Transverse colon (tissue), 4 donors: ENCODE measurements at regions not wholly inside any gene's neighbourhood (a gene's known extent, or its start where the extent isn't known, plus 50 kb on each side); places are given as distances from the start of the nearest gene placed in this dataset.

ENCODE experiments used
- DNase-seq: peaks from one replicate; pipeline ENCODE4 v3.0.0-alpha.2; 2019
- H3K27ac ChIP-seq, 4 donors: fragments of 200-600 bp; sonication (generic); 2 replicates each; pipeline ENCODE4 v1.5.1; 2016 to 2018; ENCODE audit warnings: inconsistent platforms in 4 of 4
- H3K27me3 ChIP-seq: fragments of 200-600 bp; sonication (generic); 2 replicates; pipeline ENCODE4 v1.5.1; 2017; ENCODE audit warnings: inconsistent platforms
- H3K36me3 ChIP-seq, 4 donors: fragments of 200-600 bp; sonication (generic); 2 replicates each; pipeline ENCODE4 v1.5.1; 2017 to 2019; ENCODE audit warnings: inconsistent platforms in 4 of 4
- H3K4me1 ChIP-seq, 4 donors: fragments of 200-600 bp; sonication (generic); 2 replicates each; pipeline ENCODE4 v1.5.1; 2017 to 2020; ENCODE audit warnings: inconsistent platforms in 4 of 4
- H3K4me3 ChIP-seq, 4 donors: fragments of 200-600 bp; sonication (generic); 1 replicate in 1 of 4; 2 replicates in 3 of 4; pipeline versions ENCODE4 v1.5.1 to v1.6.1; 2017 to 2019; ENCODE audit warnings: inconsistent platforms in 4 of 4
- H3K9me3 ChIP-seq, 2 donors: fragments of 200-600 bp; sonication (generic); 2 replicates each; pipeline ENCODE4 v1.5.1; 2017 to 2019; ENCODE audit warnings: inconsistent platforms in 2 of 2
- EP300 ChIP-seq: sonication (generic); formaldehyde crosslinking; IDR thresholded peaks from one replicate; pipeline ENCODE4 v1.6.1; 2017; ENCODE audit warnings: antibody characterized with exemption, low read depth
- POLR2A ChIP-seq: fragments of 450-650 bp; IDR thresholded peaks from one replicate; pipeline ENCODE4 v1.6.1; 2016; ENCODE audit warnings: antibody characterized with exemption, mild to moderate bottlenecking, moderate library complexity
- POLR2AphosphoS5 ChIP-seq, 3 donors: sonication (generic); formaldehyde crosslinking; IDR thresholded peaks; one replicate each; pipeline ENCODE4 v1.6.1; 2016; ENCODE audit warnings: antibody characterized with exemption in 3 of 3
- WGBS, 2 donors: methylation state at CpG; one replicate each; pipeline ENCODE4 v1.1.5; 2018; ENCODE audit warnings: low coverage in 1 of 2; 5-methylcytosine and 5-hydroxymethylcytosine counted together
- in situ Hi-C, 4 donors: fragments of 200-750 bp; cut with MboI; loops; one replicate each; pipeline versions ENCODE4 v1.15.0 to v1.15.1; 2017; ENCODE audit warnings: low sequenced_read_pairs in 3 of 4, low pct_ligation_motif_present in 1 of 4, low pct_unique_long_range_greater_than_20kb in 1 of 4
- intact Hi-C: fragments of 100-400 bp; cut with DNase I; formaldehyde crosslinking; loops from one replicate; pipeline ENCODE4 v1.15.1; 2023; ENCODE audit warnings: low total_unique reads
- TF ChIP-seq, protein P1 (sequence below), 5 experiments: fragments of 200-600 bp in 3 of 5; fragments of 450-650 bp in 2 of 5; sonication (generic) in 3 of 5; IDR thresholded peaks; 1 replicate in 2 of 5; 2 replicates in 3 of 5; pipeline ENCODE4 v1.5.1; 2016 to 2017; ENCODE audit warnings: antibody characterized with exemption in 5 of 5, inconsistent platforms in 3 of 5, mild to moderate bottlenecking in 2 of 5, moderate library complexity in 1 of 5

DNA sequence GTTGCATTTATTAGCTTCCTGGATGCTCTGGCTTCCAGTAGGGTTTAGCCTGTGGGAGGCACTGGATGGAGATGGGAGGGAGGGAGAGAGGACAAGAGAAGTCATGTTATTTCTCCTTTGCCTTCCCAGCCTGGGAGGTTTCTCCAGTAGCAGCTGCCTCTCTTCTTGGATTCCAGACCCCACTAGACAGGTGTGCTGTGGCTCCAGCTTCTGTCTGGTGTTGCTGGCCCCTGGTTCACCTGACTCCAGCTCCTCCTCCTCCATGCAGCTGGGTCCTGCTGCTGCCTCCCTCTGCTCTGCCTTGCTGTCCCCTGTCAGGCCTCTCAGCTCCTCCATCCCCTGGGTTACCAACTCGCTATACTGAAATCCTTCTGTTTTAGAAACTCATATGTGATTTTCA is 188.9 kb upstream of the TNP1 start:
- no peaks in the 10 kb centered on the region for H3K9me3 ChIP-seq
- no peaks in the 10 kb centered on the region for H3K36me3 ChIP-seq
- TF ChIP-seq EP300 (no peak), POLR2A (no peak), POLR2AphosphoS5 (IDR thresholded peaks at IDR 0.05) (no peak)
- TF ChIP-seq, protein P1, sequence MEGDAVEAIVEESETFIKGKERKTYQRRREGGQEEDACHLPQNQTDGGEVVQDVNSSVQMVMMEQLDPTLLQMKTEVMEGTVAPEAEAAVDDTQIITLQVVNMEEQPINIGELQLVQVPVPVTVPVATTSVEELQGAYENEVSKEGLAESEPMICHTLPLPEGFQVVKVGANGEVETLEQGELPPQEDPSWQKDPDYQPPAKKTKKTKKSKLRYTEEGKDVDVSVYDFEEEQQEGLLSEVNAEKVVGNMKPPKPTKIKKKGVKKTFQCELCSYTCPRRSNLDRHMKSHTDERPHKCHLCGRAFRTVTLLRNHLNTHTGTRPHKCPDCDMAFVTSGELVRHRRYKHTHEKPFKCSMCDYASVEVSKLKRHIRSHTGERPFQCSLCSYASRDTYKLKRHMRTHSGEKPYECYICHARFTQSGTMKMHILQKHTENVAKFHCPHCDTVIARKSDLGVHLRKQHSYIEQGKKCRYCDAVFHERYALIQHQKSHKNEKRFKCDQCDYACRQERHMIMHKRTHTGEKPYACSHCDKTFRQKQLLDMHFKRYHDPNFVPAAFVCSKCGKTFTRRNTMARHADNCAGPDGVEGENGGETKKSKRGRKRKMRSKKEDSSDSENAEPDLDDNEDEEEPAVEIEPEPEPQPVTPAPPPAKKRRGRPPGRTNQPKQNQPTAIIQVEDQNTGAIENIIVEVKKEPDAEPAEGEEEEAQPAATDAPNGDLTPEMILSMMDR (IDR thresholded peaks at IDR 0.05), result no peak
- H3K4me3 ChIP-seq, result no peak overlapping the region
- no peak for DNase-seq
- H3K4me1 ChIP-seq, result peaks cover 0 to 6% (median 3%) of the 10 kb centered on the region in 4 donors
- H3K27me3 ChIP-seq, result no peaks in the 10 kb centered on the region
- intact Hi-C loops (no loop called here), in situ Hi-C loops (no loop called here)
- no peak overlapping the region for H3K27ac ChIP-seq
- WGBS, 2 donors, result 71 to 89% methylated on average over 1 of the region's 1 CpG

DNA sequence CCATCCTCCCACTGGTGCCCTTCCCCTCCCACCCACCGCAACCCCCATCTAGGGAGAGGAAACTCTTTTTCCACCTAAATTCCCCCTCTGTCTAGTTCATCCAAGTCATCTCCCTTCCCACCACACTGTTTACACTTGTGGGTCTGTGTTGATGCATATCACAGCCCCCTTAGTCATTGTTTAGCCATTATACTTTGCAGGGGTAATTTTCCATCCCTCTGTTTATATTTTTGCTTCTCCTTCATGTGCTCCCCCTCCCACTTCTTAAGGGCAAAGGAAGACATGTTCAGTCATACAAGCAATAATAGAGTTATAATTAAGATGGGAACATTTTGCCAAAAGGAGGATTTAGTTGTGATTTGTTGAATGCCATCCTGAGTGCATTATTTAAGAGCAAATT is 187.8 kb upstream of the TNP1 start:
- H3K4me1 ChIP-seq, result peaks cover 0 to 6% (median 3%) of the 10 kb centered on the region in 4 donors
- 40% methylated on average over 1 of the region's 1 CpG; no CpG with 5 or more reads in 1 of the 2 donors for WGBS, 2 donors

DNA sequence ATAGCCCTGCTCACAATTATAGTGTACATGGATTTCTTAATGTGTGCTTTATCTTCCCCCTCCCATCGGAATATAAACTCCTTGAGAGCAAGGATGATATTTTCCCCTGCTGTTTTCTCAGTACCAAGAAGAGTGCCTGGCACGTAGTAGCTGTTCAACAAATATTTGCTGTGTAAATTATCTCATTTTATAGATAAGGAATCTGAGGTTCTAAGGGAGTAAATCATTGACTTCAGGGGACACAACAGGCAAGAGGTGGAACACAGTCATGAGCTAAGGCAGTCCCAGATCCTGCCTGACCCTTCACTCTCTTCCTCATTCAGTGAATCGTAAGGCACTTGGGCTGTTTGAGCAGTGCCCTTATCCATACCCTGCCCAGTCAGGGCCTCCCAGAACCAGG is 187.3 kb upstream of the TNP1 start:
- H3K27ac ChIP-seq, result no peak overlapping the region
- WGBS, 2 donors, result 36% methylated on average over 3 of the region's 3 CpGs; no CpG with 5 or more reads in 1 of the 2 donors

More for the DNA sequence above, 187.8 kb upstream of the TNP1 start:
- intact Hi-C loops (no loop called here), in situ Hi-C loops (no loop called here)
- Histone ChIP-seq H3K4me3 (no peak overlapping the region), H3K27me3 (no peaks in the 10 kb centered on the region), H3K27ac (no peak overlapping the region), H3K36me3 (no peaks in the 10 kb centered on the region), H3K9me3 (no peaks in the 10 kb centered on the region)
- TF ChIP-seq, protein P1 (IDR thresholded peaks at IDR 0.05), result no peak
- TF ChIP-seq EP300 (no peak), POLR2AphosphoS5 (IDR thresholded peaks at IDR 0.05) (no peak)
- no peak for DNase-seq

DNA sequence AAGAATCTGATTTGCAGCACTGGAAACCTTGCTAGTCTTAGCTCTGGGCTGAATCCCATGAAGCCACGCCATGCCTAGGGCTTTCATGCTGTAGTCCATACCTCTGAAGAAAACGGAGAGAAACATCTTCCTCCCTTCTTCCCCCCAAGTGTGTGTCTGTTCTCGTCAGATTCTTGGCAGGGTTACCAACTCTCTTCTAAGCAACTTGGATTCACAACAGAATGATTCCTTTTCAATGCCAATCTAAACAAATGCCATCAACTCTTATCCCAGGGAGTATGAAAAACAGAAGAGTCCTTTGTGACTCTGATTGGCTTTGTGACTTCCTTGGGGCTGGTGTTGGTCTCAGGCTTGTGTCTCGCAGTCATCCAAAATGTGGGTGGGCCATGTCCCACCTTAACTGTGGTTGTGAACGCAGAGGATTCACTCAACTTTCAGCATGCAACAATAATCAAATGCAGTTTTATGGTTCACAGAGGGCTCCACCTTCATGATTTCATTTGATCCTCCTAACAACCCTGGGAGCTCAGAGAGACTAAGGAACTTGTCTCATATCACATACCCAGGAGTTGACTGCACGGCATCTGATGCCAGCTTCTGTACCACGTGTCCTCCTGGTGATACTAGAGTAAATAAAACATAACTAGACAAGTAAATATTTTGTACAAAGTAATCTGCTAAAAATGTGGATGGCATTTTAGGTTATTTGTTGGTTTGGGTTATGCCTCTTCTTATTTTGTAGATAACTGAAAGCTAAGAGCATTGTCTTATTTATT is 186.0 kb upstream of the TNP1 start:
- Histone ChIP-seq H3K27ac (peak overlapping the region; percentile 4 to 44 (median 38)), H3K9me3 (no peaks in the 10 kb centered on the region), H3K4me3 (no peak overlapping the region), H3K4me1 (peaks cover 0 to 6% (median 3%) of the 10 kb centered on the region in 4 donors), H3K27me3 (no peaks in the 10 kb centered on the region), H3K36me3 (no peaks in the 10 kb centered on the region)
- intact Hi-C loops (no loop called here), in situ Hi-C loops (no loop called here)
- DNase-seq, result no peak
- TF ChIP-seq POLR2AphosphoS5 (IDR thresholded peaks at IDR 0.05), result no peak
- TF ChIP-seq EP300, result no peak
- TF ChIP-seq, protein P1 (IDR thresholded peaks at IDR 0.05), result no peak
- no peak for TF ChIP-seq POLR2A
- 32 to 57% methylated on average over 4 to 7 of the region's 7 CpGs for WGBS, 2 donors

More for the DNA sequence above, 187.3 kb upstream of the TNP1 start:
- Histone ChIP-seq H3K9me3 (no peaks in the 10 kb centered on the region), H3K36me3 (no peaks in the 10 kb centered on the region), H3K4me1 (peaks cover 0 to 6% (median 3%) of the 10 kb centered on the region in 4 donors), H3K27me3 (no peaks in the 10 kb centered on the region), H3K4me3 (no peak overlapping the region)
- intact Hi-C loops (no loop called here), in situ Hi-C loops (no loop called here)
- no peak for TF ChIP-seq POLR2A
- no peak for TF ChIP-seq EP300
- TF ChIP-seq POLR2AphosphoS5 (IDR thresholded peaks at IDR 0.05), result no peak
- TF ChIP-seq, protein P1 (IDR thresholded peaks at IDR 0.05), result no peak
- no peak for DNase-seq
